ENCODE measurements at regions not wholly inside any gene's neighbourhood (a gene's known extent, or its start where the extent isn't known, plus 50 kb on each side); places are given as distances from the start of the nearest gene placed in this dataset.

DNA sequence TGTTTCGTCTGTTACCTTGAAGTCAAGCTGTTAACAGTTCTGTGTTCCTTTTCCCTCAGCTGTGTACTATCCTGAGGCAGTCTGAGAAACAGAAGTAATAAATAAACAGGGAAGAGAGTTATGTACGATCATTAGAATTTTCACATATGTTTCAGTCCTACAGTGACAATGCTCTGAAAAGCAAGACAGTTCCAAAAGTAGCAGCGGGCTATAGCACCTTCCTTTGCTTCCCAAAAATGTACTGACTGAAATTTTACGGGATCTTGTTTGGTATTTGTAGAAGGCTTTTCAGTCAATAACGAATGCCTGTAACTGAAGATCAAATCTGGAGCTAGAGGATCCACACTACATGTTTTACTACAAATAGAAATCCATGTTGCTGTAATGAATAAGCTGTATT, 428.1 kb downstream of the PYDC2 start:
- H3K36me3 ChIP-seq = no peaks in the 10 kb centered on the region
- WGBS, 2 donors (ENCODE audit: low coverage in 1 of 2) = 58 to 68% methylated on average over 5 of the region's 5 CpGs
- DNase-seq = no peak
- in situ Hi-C loops (cut with MboI; ENCODE audit: low pct_ligation_motif_present in 1 of 4, low pct_unique_long_range_greater_than_20kb in 1 of 4, low sequenced_read_pairs in 3 of 4) = no loop called here
- intact Hi-C loops (cut with DNase I; ENCODE audit: low total_unique reads) = no loop called here
- no peak overlapping the region for H3K4me3 ChIP-seq
- no peaks in the 10 kb centered on the region for H3K9me3 ChIP-seq
- TF ChIP-seq EP300 (IDR thresholded peaks at IDR 0.05; ENCODE audit: low read depth) (no peak), POLR2AphosphoS5 (IDR thresholded peaks at IDR 0.05) (no peak), POLR2A (IDR thresholded peaks at IDR 0.05) (no peak)
- TF ChIP-seq, protein P1, sequence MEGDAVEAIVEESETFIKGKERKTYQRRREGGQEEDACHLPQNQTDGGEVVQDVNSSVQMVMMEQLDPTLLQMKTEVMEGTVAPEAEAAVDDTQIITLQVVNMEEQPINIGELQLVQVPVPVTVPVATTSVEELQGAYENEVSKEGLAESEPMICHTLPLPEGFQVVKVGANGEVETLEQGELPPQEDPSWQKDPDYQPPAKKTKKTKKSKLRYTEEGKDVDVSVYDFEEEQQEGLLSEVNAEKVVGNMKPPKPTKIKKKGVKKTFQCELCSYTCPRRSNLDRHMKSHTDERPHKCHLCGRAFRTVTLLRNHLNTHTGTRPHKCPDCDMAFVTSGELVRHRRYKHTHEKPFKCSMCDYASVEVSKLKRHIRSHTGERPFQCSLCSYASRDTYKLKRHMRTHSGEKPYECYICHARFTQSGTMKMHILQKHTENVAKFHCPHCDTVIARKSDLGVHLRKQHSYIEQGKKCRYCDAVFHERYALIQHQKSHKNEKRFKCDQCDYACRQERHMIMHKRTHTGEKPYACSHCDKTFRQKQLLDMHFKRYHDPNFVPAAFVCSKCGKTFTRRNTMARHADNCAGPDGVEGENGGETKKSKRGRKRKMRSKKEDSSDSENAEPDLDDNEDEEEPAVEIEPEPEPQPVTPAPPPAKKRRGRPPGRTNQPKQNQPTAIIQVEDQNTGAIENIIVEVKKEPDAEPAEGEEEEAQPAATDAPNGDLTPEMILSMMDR (IDR thresholded peaks at IDR 0.05) = no peak
- no peaks in the 10 kb centered on the region for H3K27me3 ChIP-seq
- H3K4me1 ChIP-seq = no peaks in the 10 kb centered on the region
- H3K27ac ChIP-seq = no peak overlapping the region

GRCh38 chr3:191889756-191890155, 428.8 kb downstream of the PYDC2 start:
- no peak overlapping the region for H3K4me3 ChIP-seq
- H3K27me3 ChIP-seq = no peaks in the 10 kb centered on the region
- TF ChIP-seq POLR2AphosphoS5 (IDR thresholded peaks at IDR 0.05) = no peak
- TF ChIP-seq POLR2A (IDR thresholded peaks at IDR 0.05) = no peak
- no peak for TF ChIP-seq EP300 (IDR thresholded peaks at IDR 0.05; ENCODE audit: low read depth)
- TF ChIP-seq, protein P1 (IDR thresholded peaks at IDR 0.05) = no peak
- intact Hi-C loops (cut with DNase I; ENCODE audit: low total_unique reads) (no loop called here), in situ Hi-C loops (cut with MboI; ENCODE audit: low pct_ligation_motif_present in 1 of 4, low pct_unique_long_range_greater_than_20kb in 1 of 4, low sequenced_read_pairs in 3 of 4) (no loop called here)
- no peaks in the 10 kb centered on the region for H3K9me3 ChIP-seq
- no peaks in the 10 kb centered on the region for H3K36me3 ChIP-seq
- H3K27ac ChIP-seq = no peak overlapping the region
- WGBS, 2 donors (ENCODE audit: low coverage in 1 of 2) = 73 to 78% methylated on average over 1 of the region's 1 CpG
- no peak for DNase-seq
- no peaks in the 10 kb centered on the region for H3K4me1 ChIP-seq

DNA sequence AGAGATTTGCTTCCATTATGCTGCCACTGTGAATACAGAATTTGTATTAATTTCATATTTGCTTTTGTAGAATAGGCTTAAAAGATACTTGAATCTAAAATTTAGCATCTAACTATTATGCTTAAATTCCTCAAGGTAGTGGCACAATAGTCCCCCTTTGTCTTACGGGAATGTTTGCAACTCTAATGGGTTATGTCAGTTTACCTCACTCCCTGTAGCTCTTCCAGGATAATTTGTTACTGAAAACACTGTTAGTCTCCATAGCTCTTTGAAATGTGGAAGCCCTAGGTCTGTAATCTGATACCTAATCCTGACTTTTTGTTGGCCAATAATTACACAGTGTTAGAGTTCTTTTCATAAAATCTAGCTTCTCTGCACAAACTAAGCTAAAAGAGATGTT, 433.4 kb downstream of the PYDC2 start:
- no peak for TF ChIP-seq POLR2AphosphoS5 (IDR thresholded peaks at IDR 0.05)
- no peak for DNase-seq
- WGBS, 2 donors (ENCODE audit: low coverage in 1 of 2) = 60 to 61% methylated on average over 1 of the region's 1 CpG
- intact Hi-C loops (cut with DNase I; ENCODE audit: low total_unique reads) (no loop called here), in situ Hi-C loops (cut with MboI; ENCODE audit: low pct_ligation_motif_present in 1 of 4, low pct_unique_long_range_greater_than_20kb in 1 of 4, low sequenced_read_pairs in 3 of 4) (no loop called here)
- no peaks in the 10 kb centered on the region for H3K27me3 ChIP-seq
- H3K4me1 ChIP-seq = no peaks in the 10 kb centered on the region
- no peak overlapping the region for H3K4me3 ChIP-seq
- H3K9me3 ChIP-seq = no peaks in the 10 kb centered on the region
- H3K36me3 ChIP-seq = no peaks in the 10 kb centered on the region
- no peak overlapping the region for H3K27ac ChIP-seq

GRCh38 chr3:191901741-191902140, 440.8 kb downstream of the PYDC2 start:
- H3K27ac ChIP-seq = no peak overlapping the region
- intact Hi-C loops (cut with DNase I; ENCODE audit: low total_unique reads) (no loop called here), in situ Hi-C loops (cut with MboI; ENCODE audit: low pct_ligation_motif_present in 1 of 4, low pct_unique_long_range_greater_than_20kb in 1 of 4, low sequenced_read_pairs in 3 of 4) (no loop called here)
- no peak for DNase-seq
- no peaks in the 10 kb centered on the region for H3K4me1 ChIP-seq
- TF ChIP-seq, protein P1 (IDR thresholded peaks at IDR 0.05) = no peak
- TF ChIP-seq EP300 (IDR thresholded peaks at IDR 0.05; ENCODE audit: low read depth) = no peak
- no peak for TF ChIP-seq POLR2A (IDR thresholded peaks at IDR 0.05)
- no peak for TF ChIP-seq POLR2AphosphoS5 (IDR thresholded peaks at IDR 0.05)
- no peaks in the 10 kb centered on the region for H3K9me3 ChIP-seq
- 52 to 81% methylated on average over 2 of the region's 2 CpGs for WGBS, 2 donors (ENCODE audit: low coverage in 1 of 2)
- no peaks in the 10 kb centered on the region for H3K36me3 ChIP-seq
- no peaks in the 10 kb centered on the region for H3K27me3 ChIP-seq
- no peak overlapping the region for H3K4me3 ChIP-seq

DNA sequence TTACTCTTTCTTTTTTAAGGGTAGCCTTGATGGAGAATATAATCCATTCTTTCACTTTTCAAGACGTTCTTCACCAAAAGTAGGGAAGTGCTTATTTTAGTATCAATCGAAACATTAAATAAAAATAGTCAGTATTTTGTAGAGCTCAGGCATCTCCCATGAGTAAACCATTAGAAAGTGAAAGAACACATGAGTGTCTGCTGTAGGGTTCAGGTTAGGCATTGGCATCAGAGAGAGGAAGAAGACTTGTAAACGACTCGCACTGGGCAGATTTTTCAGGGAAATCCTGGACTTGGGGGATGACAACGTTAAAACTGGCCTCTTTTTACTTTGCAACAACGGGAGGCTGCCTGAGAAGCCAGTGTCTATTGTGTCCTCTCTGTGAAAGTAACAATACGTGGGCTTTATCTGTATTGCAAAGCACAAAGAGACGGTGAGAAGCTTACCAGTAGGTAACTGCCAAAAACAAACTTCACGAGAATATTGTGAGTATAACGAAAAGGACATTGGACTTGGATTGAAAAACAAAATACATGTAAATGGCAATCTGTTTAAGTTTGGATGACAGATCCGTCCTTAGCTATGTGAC, 451.7 kb downstream of the PYDC2 start:
- H3K4me1 ChIP-seq = no peaks in the 10 kb centered on the region
- H3K36me3 ChIP-seq = no peaks in the 10 kb centered on the region
- H3K9me3 ChIP-seq = no peaks in the 10 kb centered on the region
- no peak overlapping the region for H3K4me3 ChIP-seq
- H3K27me3 ChIP-seq = no peaks in the 10 kb centered on the region
- intact Hi-C loops (cut with DNase I; ENCODE audit: low total_unique reads) = no loop called here
- in situ Hi-C loops (cut with MboI; ENCODE audit: low pct_ligation_motif_present in 1 of 4, low pct_unique_long_range_greater_than_20kb in 1 of 4, low sequenced_read_pairs in 3 of 4) = no loop called here
- DNase-seq = no peak
- TF ChIP-seq POLR2AphosphoS5 (IDR thresholded peaks at IDR 0.05) = no peak
- TF ChIP-seq, protein P1 (IDR thresholded peaks at IDR 0.05) = no peak
- no peak overlapping the region for H3K27ac ChIP-seq
- 77 to 83% methylated on average over 9 to 11 of the region's 11 CpGs for WGBS, 2 donors (ENCODE audit: low coverage in 1 of 2)

All from transverse colon (tissue), 4 donors.